Jurkat, Clone E6-1 (cell line): ENCODE measurements at regions not wholly inside any gene's neighbourhood (a gene's known extent, or its start where the extent isn't known, plus 50 kb on each side); places are given as distances from the start of the nearest gene placed in this dataset.
A peak's percentile ranks its signal among the peaks of the same experiment; 100 is the strongest.

Source experiments
- DNase-seq: peaks from one replicate; pipeline ENCODE4 v3.0.0-alpha.2; 2011; ENCODE audit warnings: low read depth, low spot score
- H3K4me3 ChIP-seq: 2 replicates; pipeline ENCODE4 v1.5.1; 2011; ENCODE audit warnings: mild to moderate bottlenecking, low read length, control low read depth, moderate library complexity

GRCh38 chr16:13634253-13634652 lies 285.7 kb upstream of the ERCC4 start:
- no peak overlapping the region for H3K4me3 ChIP-seq

GRCh38 chr16:13634959-13635358 lies 285.0 kb upstream of the ERCC4 start:
- H3K4me3 ChIP-seq = no peak overlapping the region
- no peak for DNase-seq

More at GRCh38 chr16:13634253-13634652, 285.7 kb upstream of the ERCC4 start:
- no peak for DNase-seq

- no peak for DNase-seq
- H3K4me3 ChIP-seq = no peak overlapping the region
Observed at GRCh38 chr16:13638218-13638617, 281.7 kb upstream of the ERCC4 start.

GRCh38 chr16:13643412-13643811 lies 276.5 kb upstream of the ERCC4 start:
- no peak overlapping the region for H3K4me3 ChIP-seq
- DNase-seq = no peak

- DNase-seq = no peak
- H3K4me3 ChIP-seq = no peak overlapping the region
Observed at GRCh38 chr16:13645601-13646245, 274.2 kb upstream of the ERCC4 start.

- H3K4me3 ChIP-seq = no peak overlapping the region
- DNase-seq = no peak
Observed at GRCh38 chr16:13660807-13661206, 259.1 kb upstream of the ERCC4 start.

- DNase-seq = no peak
- H3K4me3 ChIP-seq = no peak overlapping the region
Observed at GRCh38 chr16:13665876-13666275, 254.1 kb upstream of the ERCC4 start.

- H3K4me3 ChIP-seq = no peak overlapping the region
- no peak for DNase-seq
Observed at GRCh38 chr16:13672196-13672595, 247.8 kb upstream of the ERCC4 start.

GRCh38 chr16:13680021-13680889 lies 239.7 kb upstream of the ERCC4 start:
- H3K4me3 ChIP-seq = no peak overlapping the region
- peak; percentile 2 for DNase-seq

- H3K4me3 ChIP-seq = no peak overlapping the region
- no peak for DNase-seq
Observed at GRCh38 chr16:13684819-13685563, 235.0 kb upstream of the ERCC4 start.

GRCh38 chr16:13696017-13696416 lies 223.9 kb upstream of the ERCC4 start:
- no peak for DNase-seq
- no peak overlapping the region for H3K4me3 ChIP-seq

GRCh38 chr16:13697013-13697412 lies 222.9 kb upstream of the ERCC4 start:
- no peak for DNase-seq

GRCh38 chr16:13697568-13697967 lies 222.4 kb upstream of the ERCC4 start:
- no peak overlapping the region for H3K4me3 ChIP-seq
- DNase-seq = no peak

More at GRCh38 chr16:13697013-13697412, 222.9 kb upstream of the ERCC4 start:
- no peak overlapping the region for H3K4me3 ChIP-seq

- no peak for DNase-seq
- no peak overlapping the region for H3K4me3 ChIP-seq
Observed at GRCh38 chr16:13702614-13703013, 217.3 kb upstream of the ERCC4 start.

- DNase-seq = no peak
Observed at GRCh38 chr16:13708347-13709120, 211.4 kb upstream of the ERCC4 start.

GRCh38 chr16:13718748-13719147 lies 201.2 kb upstream of the ERCC4 start:
- no peak for DNase-seq
- H3K4me3 ChIP-seq = no peak overlapping the region

More at GRCh38 chr16:13708347-13709120, 211.4 kb upstream of the ERCC4 start:
- no peak overlapping the region for H3K4me3 ChIP-seq

- DNase-seq = no peak
- no peak overlapping the region for H3K4me3 ChIP-seq
Observed at GRCh38 chr16:13727943-13728342, 192.0 kb upstream of the ERCC4 start.

GRCh38 chr16:13733561-13733960 lies 186.4 kb upstream of the ERCC4 start:
- DNase-seq = no peak
- no peak overlapping the region for H3K4me3 ChIP-seq
